NT2/D1 (cell line): ENCODE measurements at regions not wholly inside any gene's neighbourhood (a gene's known extent, or its start where the extent isn't known, plus 50 kb on each side); places are given as distances from the start of the nearest gene placed in this dataset.

Source experiments
- DNase-seq: peaks from one replicate; pipeline ENCODE4 v3.0.0-alpha.2; 2011; ENCODE audit warnings: low read depth, low spot score
- H3K27me3 ChIP-seq: 2 replicates; pipeline ENCODE4 v1.6.0; 2011; ENCODE audit warnings: mild to moderate bottlenecking; ENCODE audit not compliant: insufficient read length, insufficient read depth
- H3K36me3 ChIP-seq: 2 replicates; pipeline ENCODE4 v1.6.1; 2011; ENCODE audit warnings: mild to moderate bottlenecking, low read length, mixed read lengths; ENCODE audit not compliant: insufficient read depth, insufficient read length
- H3K4me1 ChIP-seq: 2 replicates; pipeline ENCODE4 v1.5.1; 2011; ENCODE audit not compliant: insufficient read depth, insufficient read length
- H3K4me3 ChIP-seq: 2 replicates; pipeline ENCODE4 v1.5.1; 2011; ENCODE audit warnings: low read depth; ENCODE audit not compliant: insufficient read length
- H3K9ac ChIP-seq: 2 replicates; pipeline ENCODE4 v1.6.0; 2011; ENCODE audit warnings: low read depth; ENCODE audit not compliant: insufficient read length
- H3K9me3 ChIP-seq: 2 replicates; pipeline ENCODE4 v1.5.1; 2011; ENCODE audit warnings: mild to moderate bottlenecking, low read length; ENCODE audit not compliant: insufficient read depth
- SUZ12 ChIP-seq: IDR thresholded peaks from 2 replicates; pipeline ENCODE4 v1.6.1; 2011; ENCODE audit not compliant: insufficient read length, insufficient read depth; ENCODE audit errors: extremely low read depth
- YY1 ChIP-seq: IDR thresholded peaks from 2 replicates; pipeline ENCODE4 v1.6.1; 2011; ENCODE audit not compliant: insufficient read length, insufficient read depth
- ZNF274 ChIP-seq: IDR thresholded peaks from 2 replicates; pipeline ENCODE4 v1.6.1; 2011; ENCODE audit warnings: mild to moderate bottlenecking, low read depth, low read length

- Histone ChIP-seq H3K4me1 (peaks cover 2% of the 10 kb centered on the region), H3K9ac (no peak overlapping the region), H3K36me3 (no peaks in the 10 kb centered on the region), H3K4me3 (no peak overlapping the region), H3K9me3 (peaks cover 24% of the 10 kb centered on the region), H3K27me3 (no peaks in the 10 kb centered on the region)
- no peak for TF ChIP-seq YY1
- TF ChIP-seq ZNF274: no peak
- no peak for TF ChIP-seq SUZ12
- DNase-seq: peak; percentile 43
Observed at GRCh38 chr5:5695266-5695665, 272.8 kb downstream of the ICE1 start.

GRCh38 chr5:5688925-5689310, 266.4 kb downstream of the ICE1 start:
- H3K4me3 ChIP-seq: no peak overlapping the region
- no peak overlapping the region for H3K9ac ChIP-seq
- H3K4me1 ChIP-seq: no peaks in the 10 kb centered on the region
- H3K36me3 ChIP-seq: no peaks in the 10 kb centered on the region
- no peak for DNase-seq
- H3K9me3 ChIP-seq: no peaks in the 10 kb centered on the region; the same call in 1 of the 2 replicates
- H3K27me3 ChIP-seq: no peaks in the 10 kb centered on the region
- TF ChIP-seq YY1 (no peak), ZNF274 (no peak), SUZ12 (no peak)

- Histone ChIP-seq H3K36me3 (no peaks in the 10 kb centered on the region), H3K9me3 (no peaks in the 10 kb centered on the region; the same call in 1 of the 2 replicates), H3K9ac (no peak overlapping the region), H3K27me3 (no peaks in the 10 kb centered on the region), H3K4me3 (no peak overlapping the region), H3K4me1 (no peaks in the 10 kb centered on the region)
- no peak for DNase-seq
- no peak for TF ChIP-seq YY1
- no peak for TF ChIP-seq ZNF274
- TF ChIP-seq SUZ12: no peak
Observed at GRCh38 chr5:5688194-5688924, 265.9 kb downstream of the ICE1 start.

- no peaks in the 10 kb centered on the region for H3K27me3 ChIP-seq
- DNase-seq: no peak
- no peaks in the 10 kb centered on the region for H3K4me1 ChIP-seq
- TF ChIP-seq YY1 (no peak), ZNF274 (no peak), SUZ12 (no peak)
- H3K9ac ChIP-seq: no peak overlapping the region
- H3K4me3 ChIP-seq: no peak overlapping the region
- H3K9me3 ChIP-seq: peaks cover 6% of the 10 kb centered on the region; the same call in 1 of the 2 replicates
- H3K36me3 ChIP-seq: no peaks in the 10 kb centered on the region
Observed at GRCh38 chr5:5687113-5687512, 264.6 kb downstream of the ICE1 start.

DNA sequence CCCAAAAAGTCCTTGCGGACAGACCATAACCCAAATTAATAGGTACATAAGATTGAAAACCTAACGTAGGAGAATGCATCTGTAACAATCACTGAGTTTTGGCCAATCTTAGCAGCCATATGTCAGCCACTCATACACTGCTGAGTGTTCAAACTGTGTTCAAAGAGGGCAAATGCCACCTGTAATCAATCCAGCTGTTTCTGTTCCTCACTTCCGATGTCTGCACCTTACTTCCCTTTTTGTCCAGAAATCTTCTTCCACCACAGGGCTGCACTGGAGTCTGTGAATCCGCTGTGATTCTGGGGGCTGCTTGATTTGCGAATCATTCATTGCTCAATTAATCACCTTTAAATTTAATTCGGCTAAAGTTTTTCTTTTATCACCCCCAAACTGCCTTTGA, 263.9 kb downstream of the ICE1 start:
- no peak for TF ChIP-seq YY1
- TF ChIP-seq ZNF274: no peak
- TF ChIP-seq SUZ12: no peak
- no peaks in the 10 kb centered on the region for H3K27me3 ChIP-seq
- H3K9ac ChIP-seq: no peak overlapping the region
- no peak for DNase-seq
- H3K4me1 ChIP-seq: no peaks in the 10 kb centered on the region
- peaks cover 6% of the 10 kb centered on the region; the same call in 1 of the 2 replicates for H3K9me3 ChIP-seq
- no peak overlapping the region for H3K4me3 ChIP-seq
- no peaks in the 10 kb centered on the region for H3K36me3 ChIP-seq

DNA sequence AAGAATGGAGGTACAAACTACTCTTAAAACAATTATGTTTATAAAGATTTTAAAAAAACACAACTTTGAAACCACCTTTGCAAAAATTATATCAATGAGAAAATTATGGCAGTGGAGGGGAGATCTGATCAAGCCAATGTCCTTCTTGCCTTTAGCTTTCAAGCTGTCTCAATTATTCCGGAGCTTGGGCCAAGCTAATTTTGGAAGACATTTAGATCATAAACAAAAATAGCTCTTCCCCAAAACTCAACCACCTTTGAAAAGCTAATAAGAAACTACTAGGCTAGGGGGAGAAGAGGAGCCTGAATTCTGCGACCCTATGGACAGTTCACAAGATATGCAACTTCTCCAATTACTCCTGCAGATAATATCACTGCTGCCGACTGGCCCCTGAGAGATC, 263.3 kb downstream of the ICE1 start:
- DNase-seq: no peak
- TF ChIP-seq SUZ12 (no peak), YY1 (no peak), ZNF274 (no peak)
- H3K4me1 ChIP-seq: no peaks in the 10 kb centered on the region

GRCh38 chr5:5683174-5683573, 260.7 kb downstream of the ICE1 start:
- Histone ChIP-seq H3K9ac (no peak overlapping the region), H3K36me3 (no peaks in the 10 kb centered on the region), H3K27me3 (no peaks in the 10 kb centered on the region), H3K4me3 (no peak overlapping the region), H3K4me1 (no peaks in the 10 kb centered on the region), H3K9me3 (peaks cover 6% of the 10 kb centered on the region; the same call in 1 of the 2 replicates)
- no peak for DNase-seq
- TF ChIP-seq SUZ12 (no peak), YY1 (no peak), ZNF274 (no peak)

More for the DNA sequence above, 263.3 kb downstream of the ICE1 start:
- H3K4me3 ChIP-seq: no peak overlapping the region
- H3K9me3 ChIP-seq: peaks cover 6% of the 10 kb centered on the region; the same call in 1 of the 2 replicates
- no peaks in the 10 kb centered on the region for H3K36me3 ChIP-seq
- H3K27me3 ChIP-seq: no peaks in the 10 kb centered on the region
- H3K9ac ChIP-seq: no peak overlapping the region

GRCh38 chr5:5678909-5679308, 256.4 kb downstream of the ICE1 start:
- TF ChIP-seq SUZ12 (no peak), ZNF274 (no peak), YY1 (no peak)
- no peak overlapping the region for H3K9ac ChIP-seq
- H3K9me3 ChIP-seq: peaks cover 10% of the 10 kb centered on the region; the same call in 1 of the 2 replicates
- H3K4me1 ChIP-seq: no peaks in the 10 kb centered on the region
- no peak overlapping the region for H3K4me3 ChIP-seq
- no peak for DNase-seq
- H3K36me3 ChIP-seq: no peaks in the 10 kb centered on the region
- H3K27me3 ChIP-seq: no peaks in the 10 kb centered on the region
